Activated naive CD4-positive, alpha-beta T cell treated with anti-CD3 and anti-CD28 coated beads, Interleukin-2, amount 50 U/mL, for 72 hours (primary cell): ENCODE measurements at regions not wholly inside any gene's neighbourhood (a gene's known extent, or its start where the extent isn't known, plus 50 kb on each side); places are given as distances from the start of the nearest gene placed in this dataset.

Experiments used
- ATAC-seq, 2 donors: fragments of 150-1000 bp; cut with Tn5 transposase; 2 replicates each; pipeline ENCODE4 v1.10.0; 2021; ENCODE audit warnings: mild to moderate bottlenecking in 2 of 2, moderate library complexity in 2 of 2
- DNase-seq, 2 donors: peaks; one replicate each; pipeline ENCODE4 v3.0.0; 2021 to 2022; ENCODE audit warnings: low spot score in 2 of 2
- H3K27ac Mint-ChIP-seq, 2 donors: one replicate each; pipeline ENCODE4 v1.8.0; 2022; ENCODE audit warnings: mild to moderate bottlenecking in 2 of 2, mixed read lengths in 2 of 2
- H3K36me3 Mint-ChIP-seq, 2 donors: one replicate each; pipeline ENCODE4 v1.8.0; 2022; ENCODE audit warnings: mixed read lengths in 2 of 2
- H3K9me3 Mint-ChIP-seq, 2 donors: one replicate each; pipeline ENCODE4 v1.8.0; 2022; ENCODE audit warnings: mixed read lengths in 2 of 2

DNA sequence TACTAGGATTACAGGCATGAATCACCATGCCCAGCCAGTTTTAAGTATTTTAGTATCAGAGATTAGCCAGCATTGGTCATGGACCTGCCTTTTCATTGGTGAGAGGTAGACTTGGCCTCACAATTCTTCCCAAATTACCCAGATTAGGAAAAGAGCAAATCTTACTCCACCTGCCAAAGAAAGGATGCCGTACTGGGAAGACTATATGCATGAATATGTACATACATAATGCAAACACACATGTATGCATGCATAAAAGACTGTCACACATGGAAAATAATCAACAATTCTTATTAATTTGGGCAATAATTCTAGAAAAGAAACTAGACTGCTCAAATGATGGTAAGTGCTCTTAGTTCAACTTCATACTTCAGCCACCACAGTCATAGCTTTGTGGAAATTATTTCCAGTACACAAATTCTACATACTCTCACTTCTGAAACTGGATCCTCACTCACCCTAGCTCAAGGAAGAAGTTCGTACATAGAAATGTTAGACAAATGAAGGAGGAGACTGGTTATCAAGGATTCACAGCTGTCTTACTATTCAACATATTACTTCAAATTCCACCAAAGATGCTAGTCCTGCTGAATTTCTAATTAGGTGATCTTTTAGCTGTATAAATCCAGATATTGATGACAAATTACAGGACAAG, 73.7 kb downstream of the MINAR2 start:
- ATAC-seq (no peak), DNase-seq (no peak)
- Mint-ChIP-seq H3K9me3 (no peaks in the 10 kb centered on the region), H3K36me3 (peaks cover 0 to 4% of the 10 kb centered on the region in 2 donors), H3K27ac (no peak overlapping the region)

DNA sequence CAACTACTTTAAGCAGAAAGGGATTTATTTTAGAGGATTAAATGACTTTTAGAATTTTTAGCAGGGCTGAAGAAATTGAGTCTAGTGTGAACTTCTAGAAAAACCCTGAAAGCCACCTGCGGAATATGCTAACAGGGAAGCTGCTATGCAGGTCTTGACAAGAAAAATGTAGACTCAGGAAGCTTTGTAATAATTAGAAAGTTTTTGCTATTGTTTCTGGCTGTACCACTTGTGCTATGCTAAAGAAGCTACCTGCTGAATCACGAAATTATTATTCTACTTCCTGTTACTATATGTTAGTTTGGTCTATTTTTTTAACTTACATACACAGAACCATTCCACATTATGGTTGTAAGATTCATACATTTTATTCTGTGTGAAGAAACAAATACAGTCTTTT, 74.0 kb upstream of the CHSY3 start:
- ATAC-seq (no peak), DNase-seq (no peak)
- Mint-ChIP-seq H3K27ac (no peak overlapping the region), H3K9me3 (peaks cover 0 to 4% of the 10 kb centered on the region in 2 donors), H3K36me3 (no peaks in the 10 kb centered on the region)

DNA sequence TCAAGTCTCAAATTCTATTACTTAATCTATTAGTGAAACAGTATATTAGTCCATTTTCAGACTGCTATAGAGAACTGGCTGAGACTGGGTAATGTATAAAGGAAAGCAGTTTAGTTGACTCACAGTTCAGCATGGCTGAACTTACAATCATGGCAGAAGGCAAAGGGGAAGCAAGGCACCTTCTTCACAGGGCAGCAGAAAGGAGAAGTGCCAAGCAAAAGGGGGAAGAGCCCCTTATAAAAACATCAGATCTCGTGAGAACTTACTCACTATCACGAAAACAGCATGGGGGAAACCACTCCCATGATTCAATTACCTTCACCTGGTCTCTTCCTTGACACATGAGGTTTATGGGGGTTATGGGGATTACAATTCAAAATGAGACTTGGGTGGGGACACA, 67.9 kb upstream of the CHSY3 start:
- no peaks in the 10 kb centered on the region for H3K36me3 Mint-ChIP-seq
- H3K9me3 Mint-ChIP-seq: peaks cover 0 to 4% of the 10 kb centered on the region in 2 donors
- no peak for DNase-seq
- ATAC-seq: no peak
- no peak overlapping the region for H3K27ac Mint-ChIP-seq

DNA sequence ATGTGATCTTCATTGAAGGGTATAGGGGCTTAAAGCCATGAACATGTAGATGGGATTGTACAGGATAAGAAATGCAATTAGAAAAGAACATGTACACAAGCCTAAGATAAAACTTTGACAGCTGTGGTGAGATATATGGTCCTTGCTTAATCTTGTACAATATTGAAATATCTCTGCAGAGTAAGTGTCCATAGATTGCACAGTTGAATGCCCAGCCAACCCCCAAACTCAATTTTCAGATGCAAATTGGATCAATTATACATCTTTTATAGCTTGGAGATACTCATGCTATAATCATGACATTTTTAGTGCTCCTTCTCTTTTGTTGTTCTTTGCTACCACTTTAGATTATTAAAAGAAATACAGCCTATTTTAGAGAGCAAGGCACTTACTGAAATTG, 59.5 kb upstream of the CHSY3 start:
- ATAC-seq (no peak), DNase-seq (no peak)
- Mint-ChIP-seq H3K27ac (no peak overlapping the region), H3K9me3 (no peaks in the 10 kb centered on the region), H3K36me3 (no peaks in the 10 kb centered on the region)

DNA sequence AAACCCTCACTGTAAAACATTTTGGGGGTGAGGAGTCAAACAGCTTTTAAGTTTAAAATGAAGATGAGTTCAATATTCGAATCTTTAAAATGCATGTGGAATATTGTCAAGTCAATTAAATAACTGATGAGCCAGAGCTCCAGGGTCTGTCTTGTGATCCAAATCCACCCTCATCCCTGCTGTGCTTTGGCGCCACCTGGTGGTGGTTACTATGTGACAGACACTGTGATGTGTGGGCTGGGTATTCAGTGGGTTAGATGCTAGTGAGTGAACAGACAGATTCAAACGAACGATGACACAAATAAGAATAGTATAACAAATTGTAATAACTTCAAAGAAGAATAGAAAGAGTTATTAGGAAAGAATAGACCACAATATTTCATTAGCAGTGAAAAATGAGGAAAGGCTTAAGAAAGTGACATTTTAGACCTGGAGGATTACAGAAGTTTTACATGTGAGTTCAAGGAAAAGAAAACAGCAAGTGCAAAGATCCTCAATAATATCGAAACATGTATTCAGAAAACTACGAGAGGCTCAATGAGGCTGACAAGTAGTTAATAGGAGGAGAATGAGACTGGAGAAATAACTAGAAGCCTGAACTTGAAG, 51.4 kb upstream of the CHSY3 start:
- DNase-seq: peak; percentile 56 to 80
- no peaks in the 10 kb centered on the region for H3K36me3 Mint-ChIP-seq
- peak; percentile 67 to 85 for ATAC-seq
- H3K9me3 Mint-ChIP-seq: no peaks in the 10 kb centered on the region
- no peak overlapping the region for H3K27ac Mint-ChIP-seq

DNA sequence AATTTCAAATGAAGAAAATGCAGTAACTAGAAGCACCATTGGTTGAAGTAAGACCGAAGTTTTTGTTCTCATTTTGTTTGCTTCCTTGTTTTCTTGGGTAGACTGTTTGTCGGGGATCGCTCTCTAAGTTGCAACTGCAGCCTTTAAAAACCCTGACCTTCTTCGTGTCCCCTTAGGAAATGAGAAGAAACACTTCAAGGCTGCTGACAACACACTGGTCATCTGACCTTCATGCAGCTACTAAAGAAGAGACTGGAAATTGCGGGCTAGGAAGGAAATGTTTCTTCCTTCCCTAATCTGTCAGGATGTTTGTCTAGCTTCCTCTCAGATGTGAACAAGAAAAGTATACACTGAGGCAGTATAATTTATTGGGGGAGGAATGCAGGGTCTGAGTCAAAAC, 50.7 kb upstream of the CHSY3 start:
- no peaks in the 10 kb centered on the region for H3K9me3 Mint-ChIP-seq
- H3K27ac Mint-ChIP-seq: no peak overlapping the region
- ATAC-seq (no peak), DNase-seq (no peak)
- no peaks in the 10 kb centered on the region for H3K36me3 Mint-ChIP-seq
